NCI-H526 treated with DMSO at 0.1 percent for 48 hours (cell line): ENCODE measurements at regions not wholly inside any gene's neighbourhood (a gene's known extent, or its start where the extent isn't known, plus 50 kb on each side); places are given as distances from the start of the nearest gene placed in this dataset.
A peak's percentile ranks its signal among the peaks of the same experiment; 100 is the strongest.
"Not testable (repeated sequence)": the region's sequence is repeated elsewhere in the genome, so short reads cannot be mapped to it uniquely, and the experiment has no call there.

ENCODE experiments used
- DNase-seq: peaks from one replicate; lab custom pipeline; 2025; lab: John Stamatoyannopoulos, UW

DNA sequence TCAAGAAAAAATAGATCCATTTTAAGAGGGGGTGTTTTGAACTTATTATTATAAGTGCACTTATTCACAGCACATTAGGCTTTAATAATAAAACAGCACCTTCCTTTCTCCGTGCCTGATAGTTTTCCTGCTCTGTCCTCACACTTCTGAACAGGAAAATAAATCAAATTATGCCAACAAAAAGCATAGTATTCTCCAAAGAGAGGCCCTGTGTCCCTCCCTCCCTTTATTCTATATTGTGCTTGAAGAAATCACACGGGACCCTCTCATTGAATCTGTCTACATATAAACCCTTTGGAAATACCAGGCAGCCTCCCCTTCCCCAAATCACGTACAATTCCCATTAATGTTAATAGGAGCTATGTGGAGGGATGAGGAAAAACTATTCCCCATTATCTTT, 462.9 kb upstream of the NRSN1 start:
- DNase-seq = no peak

GRCh38 chr6:23663652-23664051, 462.4 kb upstream of the NRSN1 start:
- DNase-seq = no peak

DNA sequence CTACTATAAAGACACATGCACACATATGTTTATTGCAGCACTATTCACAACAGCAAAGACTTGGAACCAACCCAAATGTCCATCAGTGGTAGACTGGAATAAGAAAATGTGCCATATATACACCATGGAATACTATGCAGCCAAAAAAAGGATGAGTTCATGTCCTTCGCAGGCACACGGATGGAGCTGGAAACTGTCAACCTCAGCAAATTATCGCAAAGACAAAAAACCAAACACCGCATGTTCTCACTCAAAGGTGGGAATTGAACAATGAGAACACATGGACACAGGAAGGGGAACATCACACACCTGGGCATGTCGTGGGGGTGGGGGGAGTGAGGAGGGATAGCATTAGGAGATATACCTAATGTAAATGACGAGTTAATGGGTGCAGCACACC, 460.1 kb upstream of the NRSN1 start:
- DNase-seq = not testable (repeated sequence)

DNA sequence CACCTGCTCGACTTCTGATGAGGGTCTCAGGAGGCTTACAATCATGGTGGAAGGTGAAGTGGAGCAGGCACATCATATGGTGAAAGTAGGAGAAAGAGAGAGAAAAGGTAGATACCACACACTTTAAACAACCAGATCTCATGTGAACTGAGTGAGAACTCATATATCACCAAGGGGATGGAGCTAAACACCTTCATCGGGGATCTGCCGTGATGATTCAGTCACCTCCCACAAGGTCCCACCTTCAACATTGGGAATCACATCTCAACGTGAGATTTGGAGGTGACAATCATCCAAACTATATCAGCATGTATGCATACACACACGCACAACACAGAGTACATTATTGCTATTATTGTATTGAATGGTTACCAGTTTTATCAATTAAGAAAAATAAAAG, 453.3 kb upstream of the NRSN1 start:
- DNase-seq = no peak

DNA sequence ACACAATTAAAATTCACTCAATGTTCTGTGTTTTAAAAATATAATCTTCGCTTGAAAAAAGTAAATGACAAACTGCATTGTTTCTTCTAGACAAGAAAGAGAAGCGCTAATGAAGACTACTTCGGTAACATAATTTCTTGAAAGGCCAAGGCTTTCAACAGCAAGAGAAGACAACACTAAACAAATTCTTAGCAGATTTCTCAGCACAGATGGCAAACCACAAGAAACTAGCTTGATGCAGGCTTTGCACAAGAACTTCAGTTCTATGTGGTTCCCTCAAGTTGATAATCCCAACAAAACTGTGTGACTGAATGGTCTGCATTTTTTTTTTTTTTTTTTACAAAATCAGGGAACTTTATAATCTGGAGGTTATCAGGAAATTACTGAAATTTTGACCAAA, 447.4 kb upstream of the NRSN1 start:
- no peak for DNase-seq

DNA sequence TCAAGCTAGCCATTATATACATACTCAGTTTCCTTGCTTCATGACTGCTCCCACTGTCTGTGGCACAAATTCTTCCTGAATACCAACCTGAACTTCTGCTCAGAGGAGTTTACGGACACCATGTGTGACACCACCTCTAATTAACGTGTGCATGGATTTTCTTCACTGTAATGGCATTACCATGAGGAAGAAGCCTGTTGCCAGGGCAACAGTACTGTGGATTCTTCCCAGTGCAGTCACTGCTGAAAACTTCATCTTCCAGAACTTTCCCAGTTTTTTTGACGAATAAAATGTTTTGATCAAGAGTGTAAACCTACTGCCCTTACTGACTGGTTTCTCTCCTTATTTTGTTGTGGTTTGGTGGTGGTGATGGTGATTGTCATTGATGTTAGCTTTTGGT, 444.3 kb upstream of the NRSN1 start:
- no peak for DNase-seq

DNA sequence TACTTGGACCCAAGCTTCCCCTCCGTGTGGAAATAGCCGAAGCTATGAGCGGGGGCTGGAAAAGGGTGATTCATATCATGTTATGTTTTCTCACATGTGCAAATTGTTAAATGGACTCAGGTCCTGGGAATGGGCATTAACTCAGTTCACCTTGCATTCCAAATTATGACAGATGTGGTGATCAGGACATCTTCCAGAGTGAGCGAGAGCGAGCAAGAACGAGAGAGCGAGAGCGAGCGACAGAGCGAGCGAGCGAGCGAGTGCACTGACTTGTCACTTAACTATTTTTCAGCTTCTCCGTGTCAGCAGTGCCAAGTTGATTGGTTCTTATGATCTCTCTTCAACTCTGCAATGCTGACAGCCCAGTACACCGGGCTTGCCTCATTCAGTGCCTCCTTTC, 437.4 kb upstream of the NRSN1 start:
- DNase-seq = no peak

- DNase-seq = peak; percentile 32
These were observed 435.5 kb upstream of the NRSN1 start for GRCh38 chr6:23690453-23691049.

DNA sequence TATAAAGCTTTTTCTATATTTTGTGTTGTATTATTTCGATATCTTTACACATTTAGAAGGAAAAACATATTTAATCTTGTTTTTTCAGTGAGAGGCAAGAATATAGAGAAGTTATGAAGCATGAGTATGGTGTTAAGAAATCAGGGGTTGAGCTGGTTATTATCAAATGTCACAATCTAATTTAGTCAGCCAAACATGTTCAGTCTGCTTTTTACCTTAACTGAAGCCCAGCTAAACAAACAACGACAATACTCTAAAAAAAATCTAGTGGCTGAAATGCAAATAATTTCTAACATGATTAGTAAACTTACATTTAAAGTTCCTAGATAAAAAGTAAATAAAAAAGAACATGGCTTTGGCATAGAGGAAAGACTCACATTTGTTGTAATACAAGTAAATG, 433.8 kb upstream of the NRSN1 start:
- peak; percentile 82 for DNase-seq

DNA sequence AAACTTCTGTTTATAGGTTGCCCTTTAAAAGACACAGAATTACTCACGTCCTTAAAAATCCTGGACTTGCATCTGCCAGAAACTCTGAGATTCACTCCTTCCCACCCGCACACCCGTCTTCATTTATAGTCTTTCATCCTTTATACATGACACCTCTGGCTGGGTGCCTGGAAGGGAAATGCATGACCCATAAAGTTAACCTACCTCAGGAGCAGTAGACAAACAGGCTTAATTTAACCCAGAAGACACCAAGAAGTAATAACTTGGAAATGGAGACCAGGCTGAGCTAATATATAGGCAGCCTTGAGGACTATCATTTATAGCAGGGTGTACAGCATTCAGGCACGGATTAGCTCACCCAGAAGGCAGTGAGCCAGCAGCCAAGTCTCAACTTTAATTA, 429.0 kb upstream of the NRSN1 start:
- no peak for DNase-seq

DNA sequence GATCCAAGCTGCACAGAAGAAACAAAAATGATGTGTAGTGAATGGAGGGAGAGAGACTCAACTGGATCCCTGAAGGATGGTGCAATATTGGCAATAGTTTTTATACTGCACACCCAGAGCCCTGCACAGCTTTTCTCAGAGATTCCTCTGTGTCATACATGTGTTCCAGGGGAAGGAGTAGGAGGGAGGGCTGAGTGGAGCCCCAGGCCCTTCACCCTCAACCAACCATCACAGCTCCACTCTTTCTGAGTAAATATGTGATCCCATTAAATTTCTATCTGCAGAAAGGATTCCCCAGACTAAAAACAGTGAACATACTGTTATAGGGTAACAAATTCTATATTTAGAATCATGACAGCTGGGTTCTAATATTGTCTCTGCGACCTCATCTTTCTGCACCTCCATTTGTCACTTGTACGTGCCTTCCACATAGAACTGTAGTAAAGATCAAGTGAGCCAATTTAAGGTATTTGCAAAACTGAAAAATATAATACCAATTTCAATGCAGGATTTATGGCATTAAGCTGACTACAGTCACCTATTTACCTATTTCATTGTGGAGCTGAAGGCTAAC, 421.4 kb upstream of the NRSN1 start:
- DNase-seq = no peak

GRCh38 chr6:23705697-23706096, 420.3 kb upstream of the NRSN1 start:
- DNase-seq = no peak

DNA sequence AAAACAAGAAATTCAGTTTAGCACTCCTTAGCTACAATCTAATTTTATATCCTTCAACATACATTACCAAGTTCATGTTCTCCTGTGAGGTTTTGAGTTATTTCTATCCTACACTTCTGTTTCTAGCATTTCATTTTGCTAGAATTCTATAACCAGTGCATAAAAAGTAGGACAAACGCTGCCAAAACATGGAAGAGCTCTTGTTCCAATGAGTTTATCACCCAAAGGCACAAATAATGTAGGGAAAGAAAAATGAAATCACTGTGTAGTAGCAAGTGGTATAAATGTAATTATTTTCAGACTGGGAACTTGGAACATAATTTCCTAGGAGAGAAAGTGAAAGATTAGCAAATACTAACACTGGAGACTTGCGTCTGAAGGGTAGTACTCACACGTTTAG, 413.3 kb upstream of the NRSN1 start:
- no peak for DNase-seq

DNA sequence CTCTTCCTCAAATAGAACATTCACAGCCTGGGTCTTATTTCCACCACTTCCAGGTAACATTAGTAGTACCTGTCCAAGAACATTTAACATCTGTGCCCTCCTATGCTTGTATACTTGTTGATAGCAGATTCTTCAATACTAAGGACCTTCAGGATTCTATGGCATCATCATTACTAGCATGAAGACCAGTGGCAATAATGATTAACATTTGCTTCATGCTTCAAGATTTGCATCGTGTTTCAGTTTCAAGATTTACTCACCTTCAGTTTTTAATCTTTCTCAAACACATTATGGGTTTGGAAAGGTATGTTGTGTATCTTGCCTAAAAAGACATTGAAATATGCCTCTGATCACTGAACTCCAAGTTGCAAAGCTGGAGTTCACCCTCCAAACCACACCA, 412.8 kb upstream of the NRSN1 start:
- DNase-seq = no peak

DNA sequence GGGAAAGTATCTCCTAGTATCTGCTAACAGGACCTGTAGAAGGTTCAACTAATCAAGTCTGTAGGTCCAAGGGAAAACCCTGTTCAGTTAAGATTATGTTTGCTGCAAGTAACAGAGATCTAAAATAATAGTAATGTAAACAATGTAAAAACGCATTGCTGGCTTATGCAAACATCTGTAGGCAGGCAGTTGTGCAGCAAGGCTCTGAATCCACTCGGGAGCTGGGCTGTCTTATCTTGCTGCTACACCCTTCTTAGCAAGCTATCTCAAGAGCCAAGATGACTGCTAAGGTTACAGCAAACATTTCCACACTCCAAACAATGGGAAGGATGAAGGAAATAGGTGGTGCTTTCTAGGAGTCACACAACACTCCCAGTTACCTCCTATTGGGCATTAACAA, 397.3 kb upstream of the NRSN1 start:
- no peak for DNase-seq

DNA sequence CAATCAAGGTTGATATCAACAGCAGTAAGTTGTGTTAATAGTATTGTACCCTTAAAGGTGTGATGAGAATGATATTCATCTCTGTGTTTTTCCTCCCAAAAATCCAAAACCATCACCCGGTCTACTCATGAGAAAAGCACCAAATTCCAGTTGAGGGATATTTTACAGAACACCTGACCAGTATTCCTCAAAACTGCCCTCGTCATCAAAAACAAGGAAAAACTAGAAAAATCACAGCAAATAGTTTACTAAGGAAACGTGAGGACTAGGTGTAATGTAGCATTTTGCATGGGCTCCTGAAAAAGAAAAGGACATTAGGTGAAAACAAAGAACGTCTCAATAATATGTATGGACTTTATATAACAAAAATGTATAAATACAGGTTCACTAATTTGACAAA, 394.4 kb upstream of the NRSN1 start:
- DNase-seq = no peak

DNA sequence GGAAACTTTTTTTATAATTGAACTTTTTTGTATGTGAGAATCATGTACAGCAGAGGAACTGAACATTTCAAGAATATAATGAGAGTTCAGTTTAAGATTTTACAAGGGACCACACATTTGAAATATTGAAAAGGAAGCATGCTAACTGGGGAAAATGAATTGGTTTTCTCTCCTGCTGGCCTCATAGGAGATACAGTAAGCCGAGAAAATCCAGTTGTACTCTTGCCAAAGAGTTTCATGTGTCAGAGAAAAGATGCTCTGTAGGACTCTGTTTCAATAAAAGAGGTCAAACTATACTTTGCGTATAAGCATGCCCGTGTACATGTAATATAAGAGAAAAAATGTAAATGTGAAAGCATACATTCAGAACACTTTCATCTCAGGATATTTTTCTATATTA, 393.5 kb upstream of the NRSN1 start:
- DNase-seq = no peak

DNA sequence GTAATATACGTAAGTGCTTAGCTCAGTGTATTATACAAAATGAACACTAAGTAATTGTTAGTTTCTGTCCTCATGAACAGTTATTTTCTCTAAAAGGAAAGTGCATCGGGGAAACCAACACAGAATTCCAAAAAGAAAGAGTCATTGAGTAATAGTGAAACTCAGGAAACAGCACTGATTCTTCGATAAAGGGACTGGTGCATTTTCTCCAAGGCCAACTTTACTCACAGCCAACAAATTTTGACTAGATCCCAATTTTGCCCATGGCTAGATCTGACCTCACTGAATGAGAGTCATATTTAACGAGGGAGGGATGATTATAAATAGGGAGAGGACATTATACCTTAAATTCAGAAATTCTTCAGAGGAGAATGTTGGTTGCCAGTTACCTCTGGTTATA, 390.9 kb upstream of the NRSN1 start:
- DNase-seq = no peak

DNA sequence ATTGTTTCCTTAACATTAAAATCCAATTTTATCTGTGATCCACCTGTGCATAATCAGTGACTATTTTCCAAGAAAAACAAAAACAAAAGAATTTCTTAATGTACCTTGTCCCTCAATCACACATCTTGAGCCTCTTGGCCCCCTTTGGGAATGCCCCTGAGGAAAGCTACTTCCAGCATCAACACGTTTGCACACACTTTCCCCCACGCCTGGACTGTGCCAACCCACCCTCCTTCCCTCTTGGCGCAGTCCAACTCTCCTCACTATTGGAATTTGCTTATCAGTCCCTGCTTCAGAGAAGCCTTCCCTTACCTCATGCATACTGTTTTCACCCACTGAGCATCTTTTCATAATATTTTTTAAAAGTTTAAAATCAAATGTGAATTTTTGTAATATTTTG, 389.4 kb upstream of the NRSN1 start:
- no peak for DNase-seq

DNA sequence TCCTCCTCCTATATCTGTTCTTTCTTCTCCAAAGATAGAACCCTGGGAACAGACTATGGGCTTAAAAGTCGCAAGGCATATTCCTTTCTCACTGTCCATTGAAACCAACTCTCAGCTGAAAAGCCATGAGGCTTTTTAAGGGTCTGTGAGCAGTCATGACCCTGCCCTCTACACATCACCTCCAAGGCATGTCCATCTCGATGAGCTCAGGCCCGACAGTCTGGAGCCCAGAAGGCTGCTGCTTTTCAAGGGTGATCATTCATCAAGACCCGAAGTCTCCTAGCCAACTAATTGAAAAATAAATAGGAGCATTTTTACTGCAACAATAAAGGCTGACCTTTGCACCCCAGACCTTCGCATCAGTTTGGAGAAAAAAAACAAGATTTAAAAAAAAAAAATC, 378.8 kb upstream of the NRSN1 start:
- DNase-seq = no peak

DNA sequence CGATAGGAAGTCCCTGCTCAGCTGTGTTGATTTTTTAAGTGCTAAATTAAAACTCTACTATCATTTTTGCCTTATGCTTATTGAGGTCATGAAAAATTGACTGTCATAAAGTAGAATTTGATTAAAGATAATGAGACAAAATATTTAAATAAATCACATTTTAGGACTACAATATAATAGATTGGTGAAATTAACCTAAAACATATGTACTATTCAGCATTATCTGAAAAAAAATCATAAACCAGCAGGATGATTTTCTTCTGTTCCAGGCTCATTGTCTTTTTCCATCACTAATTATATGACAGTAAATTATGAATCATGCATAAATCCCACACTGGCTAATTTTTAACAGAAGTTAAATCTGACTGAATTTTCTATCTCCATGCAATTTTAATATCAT, 373.6 kb upstream of the NRSN1 start:
- DNase-seq = no peak

DNA sequence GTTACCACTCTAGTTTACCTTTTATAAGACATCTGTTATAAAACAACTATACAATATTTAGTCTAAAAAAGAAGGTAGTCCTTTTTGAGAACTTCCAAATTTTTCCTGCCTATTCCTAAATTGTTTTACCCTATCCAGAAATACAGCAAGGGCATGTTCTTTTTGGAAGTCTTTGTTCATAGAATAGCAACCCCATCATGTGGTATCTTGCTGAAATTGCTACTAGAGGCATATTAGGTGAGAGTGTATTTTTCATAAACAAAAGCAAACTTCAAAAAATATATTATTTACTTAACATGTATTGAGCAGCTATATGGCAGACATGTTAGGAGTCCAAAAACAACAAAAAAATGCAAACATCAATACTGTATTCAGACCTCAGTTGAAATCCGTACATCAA, 371.8 kb upstream of the NRSN1 start:
- DNase-seq = no peak

- no peak for DNase-seq
These were observed 350.9 kb upstream of the NRSN1 start for GRCh38 chr6:23775127-23775526.

- no peak for DNase-seq
These were observed 342.1 kb upstream of the NRSN1 start for GRCh38 chr6:23783901-23784300.
